GM12878 (cell line): ENCODE measurements at regions not wholly inside any gene's neighbourhood (a gene's known extent, or its start where the extent isn't known, plus 50 kb on each side); places are given as distances from the start of the nearest gene placed in this dataset.

Experiments
- ATAC-seq: fragments of 200-7000 bp; cut with Tn5 transposase; 3 replicates; pipeline ENCODE4 v1.9.1; 2020; ENCODE audit warnings: mild to moderate bottlenecking, moderate library complexity
- BruUV-seq: library from RNA; stranded (reverse); fragments of 400-500 nt; replicated peaks from 2 replicates; lab custom pipeline; 2021; lab: Mats Ljungman, UMichigan
- CTCF ChIA-PET: fragments of 300-600 bp; sonication (Branson Sonifier 250); formaldehyde crosslinking; extraction: SDS; loops from one replicate; lab custom pipeline; 2021; ENCODE audit warnings: inconsistent platforms; lab: Yijun Ruan, JAX
- POLR2A ChIA-PET: fragments of 350-600 bp; formaldehyde crosslinking; extraction: SDS; loops from one replicate; lab custom pipeline; 2021; ENCODE audit warnings: inconsistent platforms; lab: Charles Lee
- RAD21 ChIA-PET: fragments of 300-600 bp; sonication (Branson Sonifier 250); formaldehyde crosslinking; loops from one replicate; lab custom pipeline; 2023; ENCODE audit warnings: antibody characterized with exemption; ENCODE audit not compliant: unreplicated experiment; lab: Charles Lee
- SMC1A ChIA-PET: fragments of 300-600 bp; sonication (Branson Sonifier 250); formaldehyde crosslinking; loops from one replicate; lab custom pipeline; 2023; ENCODE audit not compliant: unreplicated experiment, uncharacterized antibody; lab: Charles Lee
- DNase-seq: peaks from one replicate; pipeline ENCODE4 v3.0.0-alpha.2; 2011; ENCODE audit warnings: low read depth, low spot score
- FAIRE-seq: peaks from 3 replicates; lab custom pipeline; 2011; peaks lifted over from hg19 to GRCh38; lab: Jason Lieb, UNC
- H2AFZ ChIP-seq: 2 replicates; pipeline ENCODE4 v1.6.0; 2011; ENCODE audit warnings: low read depth, low read length, control low read depth; ENCODE audit not compliant: control insufficient read depth
- H3K27ac ChIP-seq: 2 replicates; pipeline ENCODE4 v1.5.1; 2011; ENCODE audit warnings: control low read depth; ENCODE audit not compliant: control insufficient read depth, insufficient read depth
- H3K27me3 ChIP-seq, 2 experiments: replicated peaks in 1 of 2; 2 replicates each; pipeline versions ENCODE4 v1.6.0 to v1.6.1; 2011; ENCODE audit warnings: low read length in 1 of 2; ENCODE audit not compliant: control insufficient read depth in 2 of 2, insufficient read depth in 2 of 2
- H3K36me3 ChIP-seq, 2 experiments: 2 replicates each; pipeline ENCODE4 v1.5.1; 2011; ENCODE audit warnings: low read length in 1 of 2; ENCODE audit not compliant: control insufficient read depth in 2 of 2, insufficient read depth in 2 of 2
- H3K4me1 ChIP-seq: 2 replicates; pipeline ENCODE4 v1.6.1; 2011; ENCODE audit warnings: mild to moderate bottlenecking, low read length, moderate library complexity, mixed read lengths; ENCODE audit not compliant: control insufficient read depth, insufficient read depth
- H3K4me2 ChIP-seq: 2 replicates; pipeline ENCODE4 v1.6.0; 2011; ENCODE audit warnings: control low read depth; ENCODE audit not compliant: control insufficient read depth, insufficient read depth
- H3K4me3 ChIP-seq: fragments of 200-600 bp; sonication (generic); 2 replicates; pipeline ENCODE4 v1.5.1; 2016
- H3K79me2 ChIP-seq: 2 replicates; pipeline ENCODE4 v1.6.0; 2011; ENCODE audit warnings: low read length; ENCODE audit not compliant: control insufficient read depth, insufficient read depth
- H3K9ac ChIP-seq: 2 replicates; pipeline ENCODE4 v1.8.0; 2011; ENCODE audit warnings: low read length, control low read depth, mixed read lengths; ENCODE audit not compliant: control insufficient read depth, insufficient read depth
- H3K9me3 ChIP-seq: replicated peaks from 3 replicates; pipeline ENCODE4 v1.5.1; 2011; ENCODE audit warnings: mild to moderate bottlenecking, low read length; ENCODE audit not compliant: control insufficient read depth, insufficient read depth
- H4K20me1 ChIP-seq: 2 replicates; pipeline ENCODE4 v1.6.0; 2011; ENCODE audit not compliant: control insufficient read depth, insufficient read depth
- GABPA ChIP-seq: IDR thresholded peaks from 2 replicates; pipeline ENCODE4 v1.6.1; 2014; ENCODE audit warnings: antibody characterized with exemption, low read depth, mild to moderate bottlenecking, inconsistent platforms
- HDAC6 ChIP-seq: fragments of 200-600 bp; sonication (generic); IDR thresholded peaks from one replicate; pipeline ENCODE4 v1.8.0; 2017; ENCODE audit warnings: antibody characterized with exemption; ENCODE audit not compliant: unreplicated experiment
- IKZF1 ChIP-seq: fragments of 450-650 bp; conservative IDR thresholded peaks from 2 replicates; pipeline ENCODE4 v1.6.1; 2017; ENCODE audit warnings: antibody characterized with exemption, mild to moderate bottlenecking
- IRF4 ChIP-seq: IDR thresholded peaks from 2 replicates; pipeline ENCODE4 v1.6.1; 2011; ENCODE audit warnings: low read depth, low read length
- KAT2A ChIP-seq: conservative IDR thresholded peaks from 2 replicates; pipeline ENCODE4 v1.6.1; 2011; ENCODE audit warnings: low read depth, low read length; ENCODE audit not compliant: control insufficient read depth
- MEF2A ChIP-seq: IDR thresholded peaks from 2 replicates; pipeline ENCODE4 v1.6.1; 2011; ENCODE audit warnings: low read depth, mild to moderate bottlenecking, low read length, moderate library complexity; ENCODE audit not compliant: insufficient read depth
- MYB ChIP-seq: fragments of 150-350 bp; IDR thresholded peaks from 2 replicates; pipeline ENCODE4 v1.6.1; 2014; ENCODE audit warnings: mild to moderate bottlenecking, low read depth, low read length, borderline replicate concordance
- NR2F1 ChIP-seq: fragments of 450-650 bp; conservative IDR thresholded peaks from 2 replicates; pipeline ENCODE4 v1.6.1; 2017; ENCODE audit warnings: mild to moderate bottlenecking
- POLR2A ChIP-seq: IDR thresholded peaks from 2 replicates; pipeline ENCODE4 v1.6.1; 2011; ENCODE audit warnings: low read depth, mild to moderate bottlenecking, low read length
- RB1 ChIP-seq: fragments of 450-650 bp; formaldehyde crosslinking; IDR thresholded peaks from 2 replicates; pipeline ENCODE4 v1.6.1; 2017; ENCODE audit warnings: mild to moderate bottlenecking, borderline replicate concordance
- SPI1 ChIP-seq: IDR thresholded peaks from 2 replicates; pipeline ENCODE4 v1.6.1; 2011; ENCODE audit warnings: low read depth, mild to moderate bottlenecking, low read length, moderate library complexity, borderline replicate concordance; ENCODE audit not compliant: insufficient read depth
- SUZ12 ChIP-seq: fragments of 200-600 bp; sonication (generic); IDR thresholded peaks from one replicate; pipeline ENCODE4 v1.6.1; 2018; ENCODE audit warnings: antibody characterized with exemption, mild to moderate bottlenecking; ENCODE audit not compliant: unreplicated experiment
- TAF1 ChIP-seq: IDR thresholded peaks from 2 replicates; pipeline ENCODE4 v1.6.1; 2011; ENCODE audit warnings: mild to moderate bottlenecking, low read depth, low read length, borderline replicate concordance
- ZNF622 ChIP-seq: fragments of 450-650 bp; IDR thresholded peaks from 2 replicates; pipeline ENCODE4 v1.6.1; 2017; ENCODE audit warnings: mild to moderate bottlenecking, inconsistent platforms
- ZZZ3 ChIP-seq: IDR thresholded peaks from 2 replicates; pipeline ENCODE4 v1.6.1; 2011; ENCODE audit warnings: low read depth; ENCODE audit not compliant: control insufficient read depth, insufficient read length
- WGBS: methylation state at CpG from one replicate; pipeline ENCODE4 v1.1.6; 2016; ENCODE audit warnings: low lambda C conversion rate; ENCODE audit not compliant: insufficient replicate concordance, insufficient coverage; ENCODE audit errors: missing lambda C conversion rate; 5-methylcytosine and 5-hydroxymethylcytosine counted together
- in situ Hi-C: fragments of 300-500 bp; cut with MboI; formaldehyde crosslinking; loops from 9 replicates; pipeline ENCODE4 v1.14.3; 2018; ENCODE audit warnings: mixed read lengths
- intact Hi-C: fragments of 100-400 bp; cut with micrococcal nuclease; formaldehyde crosslinking; loops from one replicate; pipeline ENCODE4 v1.14.2; 2022; ENCODE audit not compliant: unreplicated experiment
- TF ChIP-seq, protein P1 (sequence below): fragments of 450-650 bp; IDR thresholded peaks from 2 replicates; pipeline ENCODE4 v1.6.1; 2017; ENCODE audit warnings: mild to moderate bottlenecking, moderate library complexity
- TF ChIP-seq, protein P2 (sequence below): fragments of 450-650 bp; IDR thresholded peaks from 2 replicates; pipeline ENCODE4 v1.6.1; 2017; ENCODE audit warnings: mild to moderate bottlenecking, low read depth, inconsistent platforms; ENCODE audit not compliant: poor library complexity, severe bottlenecking
- TF ChIP-seq, protein P3 (sequence below): fragments of 150-350 bp; IDR thresholded peaks from 2 replicates; pipeline ENCODE4 v1.6.1; 2016; ENCODE audit warnings: low read depth, low read length

DNA sequence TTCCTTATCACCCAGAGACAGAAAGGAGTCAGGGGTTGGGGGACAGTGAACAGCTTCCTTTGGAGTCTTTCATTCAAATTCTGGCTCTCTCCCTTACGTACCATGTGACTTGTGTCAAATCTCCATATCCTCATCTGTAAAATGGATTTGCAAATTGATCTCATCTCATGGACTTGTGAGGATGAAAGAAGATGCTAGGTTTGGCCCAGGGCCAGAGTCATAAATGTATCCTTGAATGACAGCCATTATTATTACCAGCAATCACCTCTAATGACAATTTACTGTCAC is 67.8 kb upstream of the POLG start:
- H3K27me3 ChIP-seq = peaks cover 2 to 6% of the 10 kb centered on the region in 2 experiments; a peak in 2 of 4 replicates
- 0% methylated on average over 1 of the region's 1 CpG for WGBS
- H3K27ac ChIP-seq = no peak overlapping the region
- ChIA-PET RAD21 (no interaction called here), CTCF (interaction anchor here (0.9 to 5.9 kb wide), 4 partner anchors 12 to 70 kb away, joined by 3 to 68 read pairs (median 6); no protein-coding TSS in a partner anchor), POLR2A (no interaction called here), SMC1A (interaction anchor here (0.9 to 1.0 kb wide), 3 partner anchors 13 to 44 kb away, joined by 3 read pairs; no protein-coding TSS in a partner anchor)
- H3K4me3 ChIP-seq = no peak overlapping the region
- no peaks in the 10 kb centered on the region for H3K36me3 ChIP-seq
- DNase-seq (no peak), FAIRE-seq (peak; percentile 31), ATAC-seq (no peak)
- in situ Hi-C loops = no loop called here
- H3K9me3 ChIP-seq = no peaks in the 10 kb centered on the region
- no peak overlapping the region for H3K4me2 ChIP-seq
- no TSS peak for BruUV-seq
- no peaks in the 10 kb centered on the region for H4K20me1 ChIP-seq
- H2AFZ ChIP-seq = no peak overlapping the region
- intact Hi-C loops = no loop called here
- no peak overlapping the region for H3K9ac ChIP-seq
- peaks cover 13% of the 10 kb centered on the region for H3K4me1 ChIP-seq
- H3K79me2 ChIP-seq = no peaks in the 10 kb centered on the region; the same call in 1 of the 2 replicates
- TF ChIP-seq TAF1 = no peak
- no peak for TF ChIP-seq GABPA
- no peak for TF ChIP-seq NR2F1
- TF ChIP-seq ZZZ3 = no peak
- no peak for TF ChIP-seq SUZ12
- TF ChIP-seq IKZF1 = no peak
- TF ChIP-seq, protein P1, sequence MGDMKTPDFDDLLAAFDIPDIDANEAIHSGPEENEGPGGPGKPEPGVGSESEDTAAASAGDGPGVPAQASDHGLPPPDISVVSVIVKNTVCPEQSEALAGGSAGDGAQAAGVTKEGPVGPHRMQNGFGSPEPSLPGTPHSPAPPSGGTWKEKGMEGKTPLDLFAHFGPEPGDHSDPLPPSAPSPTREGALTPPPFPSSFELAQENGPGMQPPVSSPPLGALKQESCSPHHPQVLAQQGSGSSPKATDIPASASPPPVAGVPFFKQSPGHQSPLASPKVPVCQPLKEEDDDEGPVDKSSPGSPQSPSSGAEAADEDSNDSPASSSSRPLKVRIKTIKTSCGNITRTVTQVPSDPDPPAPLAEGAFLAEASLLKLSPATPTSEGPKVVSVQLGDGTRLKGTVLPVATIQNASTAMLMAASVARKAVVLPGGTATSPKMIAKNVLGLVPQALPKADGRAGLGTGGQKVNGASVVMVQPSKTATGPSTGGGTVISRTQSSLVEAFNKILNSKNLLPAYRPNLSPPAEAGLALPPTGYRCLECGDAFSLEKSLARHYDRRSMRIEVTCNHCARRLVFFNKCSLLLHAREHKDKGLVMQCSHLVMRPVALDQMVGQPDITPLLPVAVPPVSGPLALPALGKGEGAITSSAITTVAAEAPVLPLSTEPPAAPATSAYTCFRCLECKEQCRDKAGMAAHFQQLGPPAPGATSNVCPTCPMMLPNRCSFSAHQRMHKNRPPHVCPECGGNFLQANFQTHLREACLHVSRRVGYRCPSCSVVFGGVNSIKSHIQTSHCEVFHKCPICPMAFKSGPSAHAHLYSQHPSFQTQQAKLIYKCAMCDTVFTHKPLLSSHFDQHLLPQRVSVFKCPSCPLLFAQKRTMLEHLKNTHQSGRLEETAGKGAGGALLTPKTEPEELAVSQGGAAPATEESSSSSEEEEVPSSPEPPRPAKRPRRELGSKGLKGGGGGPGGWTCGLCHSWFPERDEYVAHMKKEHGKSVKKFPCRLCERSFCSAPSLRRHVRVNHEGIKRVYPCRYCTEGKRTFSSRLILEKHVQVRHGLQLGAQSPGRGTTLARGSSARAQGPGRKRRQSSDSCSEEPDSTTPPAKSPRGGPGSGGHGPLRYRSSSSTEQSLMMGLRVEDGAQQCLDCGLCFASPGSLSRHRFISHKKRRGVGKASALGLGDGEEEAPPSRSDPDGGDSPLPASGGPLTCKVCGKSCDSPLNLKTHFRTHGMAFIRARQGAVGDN = no peak
- TF ChIP-seq HDAC6 = no peak
- TF ChIP-seq ZNF622 = no peak
- TF ChIP-seq, protein P2, sequence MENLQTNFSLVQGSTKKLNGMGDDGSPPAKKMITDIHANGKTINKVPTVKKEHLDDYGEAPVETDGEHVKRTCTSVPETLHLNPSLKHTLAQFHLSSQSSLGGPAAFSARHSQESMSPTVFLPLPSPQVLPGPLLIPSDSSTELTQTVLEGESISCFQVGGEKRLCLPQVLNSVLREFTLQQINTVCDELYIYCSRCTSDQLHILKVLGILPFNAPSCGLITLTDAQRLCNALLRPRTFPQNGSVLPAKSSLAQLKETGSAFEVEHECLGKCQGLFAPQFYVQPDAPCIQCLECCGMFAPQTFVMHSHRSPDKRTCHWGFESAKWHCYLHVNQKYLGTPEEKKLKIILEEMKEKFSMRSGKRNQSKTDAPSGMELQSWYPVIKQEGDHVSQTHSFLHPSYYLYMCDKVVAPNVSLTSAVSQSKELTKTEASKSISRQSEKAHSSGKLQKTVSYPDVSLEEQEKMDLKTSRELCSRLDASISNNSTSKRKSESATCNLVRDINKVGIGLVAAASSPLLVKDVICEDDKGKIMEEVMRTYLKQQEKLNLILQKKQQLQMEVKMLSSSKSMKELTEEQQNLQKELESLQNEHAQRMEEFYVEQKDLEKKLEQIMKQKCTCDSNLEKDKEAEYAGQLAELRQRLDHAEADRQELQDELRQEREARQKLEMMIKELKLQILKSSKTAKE = no peak
- TF ChIP-seq IRF4 = no peak
- TF ChIP-seq MYB = no peak
- TF ChIP-seq MEF2A = no peak
- TF ChIP-seq POLR2A = no peak
- TF ChIP-seq RB1 = no peak
- TF ChIP-seq SPI1 = no peak
- no peak for TF ChIP-seq KAT2A
- TF ChIP-seq, protein P3, sequence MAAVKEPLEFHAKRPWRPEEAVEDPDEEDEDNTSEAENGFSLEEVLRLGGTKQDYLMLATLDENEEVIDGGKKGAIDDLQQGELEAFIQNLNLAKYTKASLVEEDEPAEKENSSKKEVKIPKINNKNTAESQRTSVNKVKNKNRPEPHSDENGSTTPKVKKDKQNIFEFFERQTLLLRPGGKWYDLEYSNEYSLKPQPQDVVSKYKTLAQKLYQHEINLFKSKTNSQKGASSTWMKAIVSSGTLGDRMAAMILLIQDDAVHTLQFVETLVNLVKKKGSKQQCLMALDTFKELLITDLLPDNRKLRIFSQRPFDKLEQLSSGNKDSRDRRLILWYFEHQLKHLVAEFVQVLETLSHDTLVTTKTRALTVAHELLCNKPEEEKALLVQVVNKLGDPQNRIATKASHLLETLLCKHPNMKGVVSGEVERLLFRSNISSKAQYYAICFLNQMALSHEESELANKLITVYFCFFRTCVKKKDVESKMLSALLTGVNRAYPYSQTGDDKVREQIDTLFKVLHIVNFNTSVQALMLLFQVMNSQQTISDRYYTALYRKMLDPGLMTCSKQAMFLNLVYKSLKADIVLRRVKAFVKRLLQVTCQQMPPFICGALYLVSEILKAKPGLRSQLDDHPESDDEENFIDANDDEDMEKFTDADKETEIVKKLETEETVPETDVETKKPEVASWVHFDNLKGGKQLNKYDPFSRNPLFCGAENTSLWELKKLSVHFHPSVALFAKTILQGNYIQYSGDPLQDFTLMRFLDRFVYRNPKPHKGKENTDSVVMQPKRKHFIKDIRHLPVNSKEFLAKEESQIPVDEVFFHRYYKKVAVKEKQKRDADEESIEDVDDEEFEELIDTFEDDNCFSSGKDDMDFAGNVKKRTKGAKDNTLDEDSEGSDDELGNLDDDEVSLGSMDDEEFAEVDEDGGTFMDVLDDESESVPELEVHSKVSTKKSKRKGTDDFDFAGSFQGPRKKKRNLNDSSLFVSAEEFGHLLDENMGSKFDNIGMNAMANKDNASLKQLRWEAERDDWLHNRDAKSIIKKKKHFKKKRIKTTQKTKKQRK = no peak
